HCT116 (cell line): ENCODE measurements at regions not wholly inside any gene's neighbourhood (a gene's known extent, or its start where the extent isn't known, plus 50 kb on each side); places are given as distances from the start of the nearest gene placed in this dataset.

Experiments
- ATAC-seq: fragments of 200-7000 bp; cut with Tn5 transposase; 2 replicates; pipeline ENCODE4 v1.9.1; 2020; ENCODE audit warnings: mild to moderate bottlenecking, moderate library complexity
- BruUV-seq: library from RNA; stranded (reverse); fragments of 400-500 nt; replicated peaks from 2 replicates; lab custom pipeline; 2021; lab: Mats Ljungman, UMichigan
- CTCF ChIA-PET: fragments of 300-600 bp; sonication (Branson Sonifier 250); formaldehyde crosslinking; loops from one replicate; lab custom pipeline; 2021; ENCODE audit warnings: antibody characterized with exemption; lab: Charles Lee
- POLR2A ChIA-PET: fragments of 300-600, 350-600 bp; sonication (Branson Sonifier 250); formaldehyde crosslinking; loops from one replicate; lab custom pipeline; 2021; ENCODE audit warnings: antibody characterized with exemption; lab: Charles Lee
- RAD21 ChIA-PET, 2 experiments: fragments of 300-600 bp; sonication (Branson Sonifier 250); formaldehyde crosslinking; loops; one replicate each; lab custom pipeline; 2023; ENCODE audit warnings: low total read pairs in 2 of 2; ENCODE audit not compliant: uncharacterized antibody in 2 of 2, unreplicated experiment in 2 of 2, low non-redundant PET in 1 of 2; lab: Charles Lee
- DNase-seq: peaks from one replicate; pipeline ENCODE4 v3.0.0-alpha.2; 2010; ENCODE audit warnings: low read depth, low spot score
- H2AFZ ChIP-seq: fragments of 200-600 bp; shearing (Covaris generic), sonication (generic); 2 replicates; pipeline ENCODE4 v1.6.1; 2017; ENCODE audit warnings: low read depth, mixed run types, mixed read lengths, antibody characterized with exemption, low read length; ENCODE audit not compliant: poor library complexity, severe bottlenecking
- H3K27ac ChIP-seq: 2 replicates; pipeline ENCODE4 v1.5.1; 2012; ENCODE audit warnings: low read depth, low read length
- H3K27me3 ChIP-seq: fragments of 200-600 bp; sonication (generic); 2 replicates; pipeline ENCODE4 v1.6.1; 2016; ENCODE audit warnings: mixed run types, low read length, mixed read lengths; ENCODE audit not compliant: insufficient read depth
- H3K36me3 ChIP-seq, 2 experiments: fragments of 200-500 bp in 1 of 2; fragments of 200-600 bp in 1 of 2; sonication (Bioruptor generic) in 1 of 2; sonication (generic) in 1 of 2; 2 replicates each; pipeline versions ENCODE4 v1.5.1 to v1.6.1; 2014 to 2016; ENCODE audit warnings: low read length in 2 of 2, inconsistent platforms in 1 of 2, mixed read lengths in 1 of 2, mixed run types in 1 of 2; ENCODE audit not compliant: insufficient read depth in 2 of 2, control insufficient read depth in 1 of 2
- H3K4me1 ChIP-seq, 2 experiments: fragments of 200-600 bp in 1 of 2; sonication (generic) in 1 of 2; 2 replicates each; pipeline versions ENCODE4 v1.5.1 to v1.6.1; 2012 to 2017; ENCODE audit warnings: low read length in 2 of 2, inconsistent platforms in 1 of 2, mild to moderate bottlenecking in 1 of 2, mixed read lengths in 1 of 2, mixed run types in 1 of 2, moderate library complexity in 1 of 2; ENCODE audit not compliant: insufficient read depth in 2 of 2, control insufficient read depth in 1 of 2
- H3K4me2 ChIP-seq: fragments of 200-600 bp; sonication (generic); 2 replicates; pipeline ENCODE4 v1.6.1; 2017; ENCODE audit warnings: mixed run types, low read length, mixed read lengths
- H3K4me3 ChIP-seq, 2 experiments: fragments of 200-600 bp in 1 of 2; sonication (generic) in 1 of 2; replicated peaks in 1 of 2; 2 replicates each; pipeline ENCODE4 v1.5.1; 2011 to 2016; ENCODE audit warnings: low read length in 2 of 2, control low read depth in 1 of 2, low read depth in 1 of 2, mild to moderate bottlenecking in 1 of 2, mixed read lengths in 1 of 2, mixed run types in 1 of 2
- H3K79me2 ChIP-seq: fragments of 200-600 bp; sonication (generic); 2 replicates; pipeline ENCODE4 v1.6.1; 2017; ENCODE audit warnings: mild to moderate bottlenecking, mixed run types, low read length, moderate library complexity, mixed read lengths; ENCODE audit not compliant: insufficient read depth
- H3K9ac ChIP-seq: fragments of 200-600 bp; sonication (generic); 2 replicates; pipeline ENCODE4 v1.6.1; 2016; ENCODE audit warnings: low read length, mixed read lengths
- H3K9me2 ChIP-seq: fragments of 200-600 bp; sonication (generic), shearing (Covaris generic); 2 replicates; pipeline ENCODE4 v1.6.1; 2017; ENCODE audit warnings: mixed run types, mild to moderate bottlenecking, moderate library complexity; ENCODE audit not compliant: insufficient read depth
- H3K9me3 ChIP-seq, 2 experiments: fragments of 200-500 bp in 1 of 2; fragments of 200-600 bp in 1 of 2; sonication (Bioruptor generic) in 1 of 2; sonication (generic) in 1 of 2; 2 replicates each; pipeline ENCODE4 v1.6.1; 2014 to 2017; ENCODE audit warnings: low read length in 2 of 2, mixed read lengths in 2 of 2, inconsistent platforms in 1 of 2, low read depth in 1 of 2, mild to moderate bottlenecking in 1 of 2, mixed run types in 1 of 2, moderate library complexity in 1 of 2; ENCODE audit not compliant: control insufficient read depth in 1 of 2, insufficient read depth in 1 of 2
- H4K20me1 ChIP-seq: fragments of 200-600 bp; sonication (generic), shearing (Covaris generic); 2 replicates; pipeline ENCODE4 v1.6.1; 2017; ENCODE audit warnings: mixed run types, mild to moderate bottlenecking, moderate library complexity; ENCODE audit not compliant: insufficient read depth
- ATF3 ChIP-seq: IDR thresholded peaks from 2 replicates; pipeline ENCODE4 v1.6.1; 2012
- CBX3 ChIP-seq: IDR thresholded peaks from 2 replicates; pipeline ENCODE4 v1.6.1; 2012; ENCODE audit warnings: low read depth
- CEBPB ChIP-seq: IDR thresholded peaks from 2 replicates; pipeline ENCODE4 v1.6.1; 2012; ENCODE audit warnings: low read depth
- CTCF ChIP-seq, 3 experiments: fragments of 200-600 bp in 1 of 3; sonication (generic) in 1 of 3; IDR thresholded peaks in 2 of 3; conservative IDR thresholded peaks in 1 of 3; 2 replicates each; pipeline ENCODE4 v1.5.1; 2012 to 2017; ENCODE audit warnings: low read depth in 2 of 3, low read length in 2 of 3, antibody characterized with exemption in 1 of 3, borderline replicate concordance in 1 of 3, control low read depth in 1 of 3, mild to moderate bottlenecking in 1 of 3, mixed read lengths in 1 of 3, mixed run types in 1 of 3, moderate library complexity in 1 of 3; ENCODE audit not compliant: insufficient read depth in 1 of 3
- EGR1 ChIP-seq: IDR thresholded peaks from 2 replicates; pipeline ENCODE4 v1.6.1; 2012; ENCODE audit warnings: low read depth
- EZH2 ChIP-seq: fragments of 200-600 bp; sonication (generic); IDR thresholded peaks from 2 replicates; pipeline ENCODE4 v1.6.1; 2017; ENCODE audit warnings: antibody characterized with exemption, mixed run types
- EZH2phosphoT487 ChIP-seq: fragments of 200-600 bp; IDR thresholded peaks from 2 replicates; pipeline ENCODE4 v1.6.1; 2018; ENCODE audit warnings: antibody characterized with exemption, borderline replicate concordance
- JUND ChIP-seq: IDR thresholded peaks from 2 replicates; pipeline ENCODE4 v1.6.1; 2012
- POLR2A ChIP-seq: IDR thresholded peaks from 2 replicates; pipeline ENCODE4 v1.7.0; 2011; ENCODE audit warnings: borderline replicate concordance; ENCODE audit not compliant: insufficient read depth, insufficient read length; ENCODE audit errors: extremely low read depth
- POLR2AphosphoS5 ChIP-seq: IDR thresholded peaks from 2 replicates; pipeline ENCODE4 v1.6.1; 2011; ENCODE audit warnings: mild to moderate bottlenecking, low read depth, low read length, moderate library complexity
- REST ChIP-seq: IDR thresholded peaks from 2 replicates; pipeline ENCODE4 v1.6.1; 2012; ENCODE audit warnings: low read depth
- SIN3A ChIP-seq: IDR thresholded peaks from 2 replicates; pipeline ENCODE4 v1.6.1; 2012; ENCODE audit warnings: low read depth
- SRF ChIP-seq: IDR thresholded peaks from 2 replicates; pipeline ENCODE4 v1.6.1; 2012; ENCODE audit warnings: low read depth
- TCF7L2 ChIP-seq: IDR thresholded peaks from 2 replicates; pipeline ENCODE4 v1.7.0; 2011; ENCODE audit warnings: borderline replicate concordance, inconsistent platforms; ENCODE audit not compliant: insufficient read depth, insufficient read length; ENCODE audit errors: extremely low read depth
- YY1 ChIP-seq: IDR thresholded peaks from 2 replicates; pipeline ENCODE4 v1.6.1; 2011; ENCODE audit warnings: low read length, low read depth, moderate library complexity, mild to moderate bottlenecking; ENCODE audit not compliant: insufficient replicate concordance; ENCODE audit errors: extremely low read depth
- ZFX ChIP-seq: fragments of 450-650 bp; IDR thresholded peaks from 2 replicates; pipeline ENCODE4 v1.6.1; 2017
- ZNF274 ChIP-seq: fragments of 200-500 bp; sonication (Bioruptor generic); IDR thresholded peaks from 2 replicates; pipeline ENCODE4 v1.6.1; 2014; ENCODE audit warnings: mild to moderate bottlenecking, low read depth, low read length, inconsistent platforms
- intact Hi-C: fragments of 100-400 bp; cut with micrococcal nuclease; formaldehyde crosslinking; loops from 2 replicates; pipeline ENCODE4 v1.10.0; 2022

- CTCF ChIA-PET = interaction anchor here (1.9 kb wide), 1 partner anchor 94 kb away, joined by 9 read pairs; no protein-coding TSS in a partner anchor
Observed at GRCh38 chr9:130772185-130772584, 62.9 kb upstream of the ABL1 start.

GRCh38 chr9:130774183-130774582 lies 60.9 kb upstream of the ABL1 start:
- Histone ChIP-seq H3K4me2 (no peak overlapping the region), H4K20me1 (no peaks in the 10 kb centered on the region), H3K9me2 (no peaks in the 10 kb centered on the region), H3K4me1 (no peaks in the 10 kb centered on the region), H2AFZ (no peak overlapping the region), H3K9me3 (peaks cover 10 to 12% of the 10 kb centered on the region in 2 experiments; a peak in 3 of 4 replicates), H3K9ac (no peak overlapping the region), H3K4me3 (no peak overlapping the region), H3K79me2 (peaks cover 28% of the 10 kb centered on the region), H3K36me3 (no peaks in the 10 kb centered on the region; a peak in 1 of 4 replicates), H3K27me3 (no peaks in the 10 kb centered on the region), H3K27ac (no peak overlapping the region)
- BruUV-seq = no TSS peak
- POLR2A ChIA-PET = interaction anchor here (1.3 kb wide), 1 partner anchor 66 kb away, joined by 3 read pairs; no protein-coding TSS in a partner anchor
- ATAC-seq (no peak), DNase-seq (no peak)
- intact Hi-C loops = loop anchor here (5.0 kb wide), 1 partner anchor 73 kb away; no protein-coding TSS in a partner anchor
- CTCF ChIA-PET = no interaction called here
- RAD21 ChIA-PET = no interaction called here
- TF ChIP-seq EZH2 (no peak), EZH2phosphoT487 (no peak), ATF3 (no peak), SRF (no peak), CTCF (IDR thresholded peaks at IDR 0.05 in 2 of 3, conservative IDR thresholded peaks at IDR 0.05 in 1 of 3; ENCODE audit: borderline replicate concordance in 1 of 3, insufficient read depth in 1 of 3, low read depth in 2 of 3, low read length in 2 of 3) (no peak), YY1 (no peak), EGR1 (no peak), JUND (no peak), CEBPB (no peak), POLR2AphosphoS5 (no peak), POLR2A (no peak), SIN3A (no peak), ZFX (no peak), ZNF274 (no peak), REST (no peak)

More at GRCh38 chr9:130772185-130772584, 62.9 kb upstream of the ABL1 start:
- H3K9me2 ChIP-seq = no peaks in the 10 kb centered on the region
- no peaks in the 10 kb centered on the region; a peak in 1 of 4 replicates for H3K36me3 ChIP-seq
- H4K20me1 ChIP-seq = no peaks in the 10 kb centered on the region
- H3K9me3 ChIP-seq = peaks cover 10 to 12% of the 10 kb centered on the region in 2 experiments; a peak in 3 of 4 replicates
- no peak for ATAC-seq
- no peak overlapping the region for H3K9ac ChIP-seq
- no TSS peak for BruUV-seq
- no peaks in the 10 kb centered on the region for H3K27me3 ChIP-seq
- no peak overlapping the region for H3K4me3 ChIP-seq
- H2AFZ ChIP-seq = no peak overlapping the region
- no peaks in the 10 kb centered on the region for H3K4me1 ChIP-seq
- no peak overlapping the region for H3K27ac ChIP-seq
- H3K4me2 ChIP-seq = no peak overlapping the region
- DNase-seq = no peak
- peaks cover 22% of the 10 kb centered on the region for H3K79me2 ChIP-seq
- intact Hi-C loops = loop anchor here (5.0 kb wide), 1 partner anchor 75 kb away; no protein-coding TSS in a partner anchor
- ChIA-PET RAD21 (no interaction called here), POLR2A (no interaction called here)
- no peak for TF ChIP-seq TCF7L2
- no peak for TF ChIP-seq EGR1
- no peak for TF ChIP-seq CBX3
